ENCODE measurements at regions not wholly inside any gene's neighbourhood (a gene's known extent, or its start where the extent isn't known, plus 50 kb on each side); places are given as distances from the start of the nearest gene placed in this dataset.

DNA sequence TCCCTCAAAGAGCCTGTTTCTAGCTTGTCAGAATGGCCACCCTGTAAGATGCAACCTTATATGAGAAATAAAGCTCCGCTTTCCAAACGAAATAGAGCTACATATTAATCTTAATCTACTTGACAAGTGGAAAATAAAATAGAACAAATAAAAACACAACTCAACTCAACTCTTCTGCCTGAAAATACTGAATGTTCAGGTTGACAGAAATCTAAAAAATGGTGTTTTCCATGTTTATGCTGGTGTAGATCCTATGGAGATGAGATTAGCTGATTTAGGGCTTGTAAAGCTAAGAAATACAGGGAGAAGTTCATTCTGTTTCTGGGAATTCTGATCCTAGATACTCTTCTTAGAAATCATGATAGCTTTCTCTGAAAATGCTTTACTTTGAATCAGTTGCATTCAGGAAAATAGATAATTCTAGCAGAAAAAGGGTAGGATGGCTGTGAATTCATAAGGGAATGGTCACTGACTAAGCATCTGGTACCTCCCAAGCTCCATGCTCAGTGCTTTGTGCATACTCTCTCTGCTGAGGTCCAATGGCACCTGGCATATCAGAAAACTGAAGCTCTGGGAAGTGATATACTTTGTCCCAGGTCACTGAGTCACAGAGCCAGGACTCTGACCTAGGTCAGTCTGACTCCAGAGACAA lies 89.2 kb upstream of the EXOC1L start:
- H3K9me3 ChIP-seq (replicated peaks in 1 of 2; ENCODE audit: control insufficient read depth in 1 of 2, insufficient read depth in 1 of 2, low read length in 2 of 2): no peaks in the 10 kb centered on the region
- no peak overlapping the region for H3K4me3 ChIP-seq (replicated peaks in 1 of 3; ENCODE audit: low read depth in 2 of 3, low read length in 3 of 3)
- H3K36me3 ChIP-seq (replicated peaks in 1 of 2; ENCODE audit: control insufficient read depth in 1 of 2, insufficient read depth in 2 of 2, low read length in 2 of 2): no peaks in the 10 kb centered on the region
- WGBS (ENCODE audit: insufficient coverage): 100% methylated on average over 1 of the region's 2 CpGs
- H4K20me1 ChIP-seq (ENCODE audit: insufficient read depth, low read length): no peaks in the 10 kb centered on the region
- Mint-ChIP-seq H3K4me3 (no peak overlapping the region), H3K36me3 (no peaks in the 10 kb centered on the region), H3K27me3 (ENCODE audit: low read depth in 3 of 3) (peaks cover 0 to 7% (median 2%) of the 10 kb centered on the region in 3 donors), H3K4me1 (no peaks in the 10 kb centered on the region), H3K9me3 (peaks cover 0 to 5% (median 3%) of the 10 kb centered on the region in 7 donors), H3K27ac (no peak overlapping the region)
- H3K4me2 ChIP-seq (replicated peaks; ENCODE audit: extremely low read depth, low read length, poor library complexity, severe bottlenecking): no peak overlapping the region
- no peak for DNase-seq
- TF ChIP-seq, protein P1, sequence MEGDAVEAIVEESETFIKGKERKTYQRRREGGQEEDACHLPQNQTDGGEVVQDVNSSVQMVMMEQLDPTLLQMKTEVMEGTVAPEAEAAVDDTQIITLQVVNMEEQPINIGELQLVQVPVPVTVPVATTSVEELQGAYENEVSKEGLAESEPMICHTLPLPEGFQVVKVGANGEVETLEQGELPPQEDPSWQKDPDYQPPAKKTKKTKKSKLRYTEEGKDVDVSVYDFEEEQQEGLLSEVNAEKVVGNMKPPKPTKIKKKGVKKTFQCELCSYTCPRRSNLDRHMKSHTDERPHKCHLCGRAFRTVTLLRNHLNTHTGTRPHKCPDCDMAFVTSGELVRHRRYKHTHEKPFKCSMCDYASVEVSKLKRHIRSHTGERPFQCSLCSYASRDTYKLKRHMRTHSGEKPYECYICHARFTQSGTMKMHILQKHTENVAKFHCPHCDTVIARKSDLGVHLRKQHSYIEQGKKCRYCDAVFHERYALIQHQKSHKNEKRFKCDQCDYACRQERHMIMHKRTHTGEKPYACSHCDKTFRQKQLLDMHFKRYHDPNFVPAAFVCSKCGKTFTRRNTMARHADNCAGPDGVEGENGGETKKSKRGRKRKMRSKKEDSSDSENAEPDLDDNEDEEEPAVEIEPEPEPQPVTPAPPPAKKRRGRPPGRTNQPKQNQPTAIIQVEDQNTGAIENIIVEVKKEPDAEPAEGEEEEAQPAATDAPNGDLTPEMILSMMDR (IDR thresholded peaks at IDR 0.05): no peak
- peaks cover 0 to 2% of the 10 kb centered on the region in 2 donors for H3K27me3 ChIP-seq (ENCODE audit: control insufficient read depth in 2 of 2, insufficient read depth in 2 of 2, low read length in 2 of 2)
- intact Hi-C loops (cut with micrococcal nuclease): no loop called here
- no peak overlapping the region for H2AFZ ChIP-seq (ENCODE audit: insufficient read depth, low read depth, low read length, poor library complexity, severe bottlenecking)
- H3K27ac ChIP-seq (ENCODE audit: low read depth in 1 of 2, low read length in 2 of 2): no peak overlapping the region
- no peak overlapping the region for H3K9ac ChIP-seq (ENCODE audit: insufficient read depth, low read length, poor library complexity, severe bottlenecking)
- H3K4me1 ChIP-seq (ENCODE audit: control insufficient read depth in 1 of 2, insufficient read depth in 2 of 2, low read length in 2 of 2): no peaks in the 10 kb centered on the region
- H3K79me2 ChIP-seq (ENCODE audit: insufficient read depth, low read length): no peaks in the 10 kb centered on the region

DNA sequence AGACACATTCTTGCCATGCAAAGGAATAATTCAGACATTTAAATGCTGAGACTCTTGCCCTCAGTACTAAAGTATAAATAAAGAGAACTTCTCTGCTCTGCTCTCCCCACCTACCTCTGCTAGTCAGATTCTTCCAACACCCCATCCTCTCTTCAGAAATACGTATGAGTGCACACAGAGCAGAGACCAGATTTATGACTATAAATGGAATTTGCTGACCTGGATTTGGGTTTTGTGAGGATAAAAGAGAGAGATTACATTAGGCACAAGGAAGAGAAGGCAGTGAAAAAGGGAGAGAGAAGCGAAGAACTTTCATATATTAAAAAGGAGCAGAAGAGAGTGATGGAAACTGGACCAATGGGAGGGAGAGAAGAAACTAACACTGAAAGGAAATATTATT lies 87.6 kb upstream of the EXOC1L start:
- Histone ChIP-seq H3K9ac (ENCODE audit: insufficient read depth, low read length, poor library complexity, severe bottlenecking) (no peak overlapping the region), H2AFZ (ENCODE audit: insufficient read depth, low read depth, low read length, poor library complexity, severe bottlenecking) (no peak overlapping the region), H3K27me3 (ENCODE audit: control insufficient read depth in 2 of 2, insufficient read depth in 2 of 2, low read length in 2 of 2) (peaks cover 0 to 2% of the 10 kb centered on the region in 2 donors), H3K4me1 (ENCODE audit: control insufficient read depth in 1 of 2, insufficient read depth in 2 of 2, low read length in 2 of 2) (no peaks in the 10 kb centered on the region), H3K79me2 (ENCODE audit: insufficient read depth, low read length) (no peaks in the 10 kb centered on the region), H3K4me2 (replicated peaks; ENCODE audit: extremely low read depth, low read length, poor library complexity, severe bottlenecking) (no peak overlapping the region), H3K9me3 (replicated peaks in 1 of 2; ENCODE audit: control insufficient read depth in 1 of 2, insufficient read depth in 1 of 2, low read length in 2 of 2) (no peaks in the 10 kb centered on the region), H3K4me3 (replicated peaks in 1 of 3; ENCODE audit: low read depth in 2 of 3, low read length in 3 of 3) (no peak overlapping the region), H4K20me1 (ENCODE audit: insufficient read depth, low read length) (no peaks in the 10 kb centered on the region), H3K27ac (ENCODE audit: low read depth in 1 of 2, low read length in 2 of 2) (no peak overlapping the region), H3K36me3 (replicated peaks in 1 of 2; ENCODE audit: control insufficient read depth in 1 of 2, insufficient read depth in 2 of 2, low read length in 2 of 2) (no peaks in the 10 kb centered on the region)
- peaks cover 0 to 5% (median 3%) of the 10 kb centered on the region in 7 donors for H3K9me3 Mint-ChIP-seq
- H3K4me3 Mint-ChIP-seq: no peak overlapping the region
- H3K4me1 Mint-ChIP-seq: no peaks in the 10 kb centered on the region
- H3K27ac Mint-ChIP-seq: no peak overlapping the region
- intact Hi-C loops (cut with micrococcal nuclease): no loop called here
- TF ChIP-seq, protein P1 (IDR thresholded peaks at IDR 0.05): no peak
- no peak for DNase-seq
- H3K36me3 Mint-ChIP-seq: no peaks in the 10 kb centered on the region
- no CpG with 5 or more reads among the region's 2 CpGs for WGBS (ENCODE audit: insufficient coverage)
- peaks cover 0 to 8% (median 2%) of the 10 kb centered on the region in 3 donors for H3K27me3 Mint-ChIP-seq (ENCODE audit: low read depth in 3 of 3)

Measured in CD14-positive monocyte (primary cell).